ENCODE measurements at regions not wholly inside any gene's neighbourhood (a gene's known extent, or its start where the extent isn't known, plus 50 kb on each side); places are given as distances from the start of the nearest gene placed in this dataset.
"Not testable (repeated sequence)": the region's sequence is repeated elsewhere in the genome, so short reads cannot be mapped to it uniquely, and the experiment has no call there.

- DNase-seq: no peak
Measured at GRCh38 chr2:207332480-207333212, 166.9 kb upstream of the KLF7 start.

- no peak for DNase-seq
Measured at GRCh38 chr2:207333599-207334300, 168.0 kb upstream of the KLF7 start.

- DNase-seq: no peak
Measured at GRCh38 chr2:207334301-207334623, 168.5 kb upstream of the KLF7 start.

- peak; percentile 100 for DNase-seq
Measured at GRCh38 chr2:207334624-207335371, 169.1 kb upstream of the KLF7 start.

GRCh38 chr2:207337234-207338219, 171.8 kb upstream of the KLF7 start:
- DNase-seq: no peak

GRCh38 chr2:207338220-207338607, 172.5 kb upstream of the KLF7 start:
- DNase-seq: no peak

GRCh38 chr2:207338610-207339009, 172.9 kb upstream of the KLF7 start:
- DNase-seq: no peak

- no peak for DNase-seq
Measured at GRCh38 chr2:207341112-207341750, 175.5 kb upstream of the KLF7 start.

- DNase-seq: no peak
Measured at GRCh38 chr2:207341804-207342203, 176.1 kb upstream of the KLF7 start.

- DNase-seq: not testable (repeated sequence)
Measured at GRCh38 chr2:207344596-207345394, 179.0 kb upstream of the KLF7 start.

- DNase-seq: no peak
Measured at GRCh38 chr2:207351171-207351570, 178.6 kb upstream of the CREB1 start.

- DNase-seq: no peak
Measured at GRCh38 chr2:207352978-207353671, 176.6 kb upstream of the CREB1 start.

GRCh38 chr2:207353836-207354235, 175.9 kb upstream of the CREB1 start:
- DNase-seq: no peak

- DNase-seq: no peak
Measured at GRCh38 chr2:207354462-207354861, 175.3 kb upstream of the CREB1 start.

GRCh38 chr2:207356567-207356966, 173.2 kb upstream of the CREB1 start:
- no peak for DNase-seq

- no peak for DNase-seq
Measured at GRCh38 chr2:207357216-207357615, 172.5 kb upstream of the CREB1 start.

- no peak for DNase-seq
Measured at GRCh38 chr2:207362716-207363115, 167.0 kb upstream of the CREB1 start.

GRCh38 chr2:207363761-207364290, 165.9 kb upstream of the CREB1 start:
- DNase-seq: no peak

- DNase-seq: no peak
Measured at GRCh38 chr2:207370646-207371045, 159.1 kb upstream of the CREB1 start.

GRCh38 chr2:207371877-207372276, 157.9 kb upstream of the CREB1 start:
- no peak for DNase-seq

All from kidney glomerular epithelial cell (primary cell).